ENCODE measurements at regions not wholly inside any gene's neighbourhood (a gene's known extent, or its start where the extent isn't known, plus 50 kb on each side); places are given as distances from the start of the nearest gene placed in this dataset.
"Not testable (repeated sequence)": the region's sequence is repeated elsewhere in the genome, so short reads cannot be mapped to it uniquely, and the experiment has no call there.

DNA sequence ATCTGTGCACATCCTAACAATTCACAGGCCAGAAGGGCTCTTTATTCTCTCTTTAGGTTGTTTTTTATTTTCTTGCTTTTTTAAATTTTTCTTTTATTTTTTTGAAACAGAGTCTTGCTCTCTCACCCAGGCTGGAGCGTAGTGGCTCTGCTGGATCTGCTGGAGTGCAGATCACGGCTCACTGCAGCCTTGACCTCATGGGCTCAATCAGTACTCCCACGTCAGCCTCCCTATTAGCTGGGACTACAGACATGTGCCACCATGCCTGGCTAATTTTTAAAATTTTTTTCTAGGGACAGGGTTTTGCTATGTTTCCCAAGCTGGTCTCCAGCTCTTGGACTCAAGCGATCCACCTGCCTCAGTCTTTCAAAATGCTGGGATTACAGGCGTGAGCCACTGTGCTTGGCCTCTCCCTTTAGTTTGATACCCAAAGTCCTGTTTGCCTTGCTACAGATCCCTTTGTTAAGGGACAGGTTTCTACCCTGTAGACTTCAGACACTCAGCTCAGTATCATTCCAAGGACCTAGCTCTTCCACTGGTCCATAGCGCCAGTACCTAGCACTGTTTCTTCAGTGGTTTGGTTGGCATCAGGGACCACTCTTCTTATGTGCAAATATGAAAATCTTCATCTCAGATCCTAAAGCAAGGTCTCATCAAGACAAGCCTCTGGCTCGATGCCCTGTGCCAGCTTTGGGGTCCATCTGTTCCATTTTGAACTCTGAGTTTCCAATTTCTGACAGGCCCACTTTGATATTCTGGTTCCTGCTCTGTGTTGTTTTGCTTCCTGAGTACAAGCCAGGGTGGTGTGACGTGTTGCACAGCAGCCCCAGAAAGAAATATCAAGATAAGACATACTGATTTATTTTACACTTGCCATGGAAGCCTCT lies 211.7 kb downstream of the FAT3 start:
- DNase-seq (ENCODE audit: low spot score), result no peak

DNA sequence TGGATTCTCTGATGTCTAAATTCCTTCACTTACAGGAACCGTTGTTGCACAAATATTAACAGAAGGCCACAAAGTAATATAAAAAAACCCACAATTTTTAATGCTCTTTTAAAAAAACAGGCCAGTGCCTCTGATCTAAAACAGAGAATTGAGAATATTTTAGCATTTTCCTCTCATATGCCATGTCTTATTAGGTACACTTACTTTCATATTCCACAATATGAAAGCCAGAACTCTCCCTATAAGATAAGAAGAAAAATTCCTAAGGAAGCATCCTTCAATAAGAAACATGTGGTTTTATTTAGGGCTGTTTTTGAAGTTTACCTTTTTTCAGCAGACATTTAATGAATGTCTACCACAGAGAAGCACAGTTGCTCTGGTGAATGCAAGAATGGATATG lies 214.5 kb downstream of the FAT3 start:
- DNase-seq (ENCODE audit: low spot score), result no peak

DNA sequence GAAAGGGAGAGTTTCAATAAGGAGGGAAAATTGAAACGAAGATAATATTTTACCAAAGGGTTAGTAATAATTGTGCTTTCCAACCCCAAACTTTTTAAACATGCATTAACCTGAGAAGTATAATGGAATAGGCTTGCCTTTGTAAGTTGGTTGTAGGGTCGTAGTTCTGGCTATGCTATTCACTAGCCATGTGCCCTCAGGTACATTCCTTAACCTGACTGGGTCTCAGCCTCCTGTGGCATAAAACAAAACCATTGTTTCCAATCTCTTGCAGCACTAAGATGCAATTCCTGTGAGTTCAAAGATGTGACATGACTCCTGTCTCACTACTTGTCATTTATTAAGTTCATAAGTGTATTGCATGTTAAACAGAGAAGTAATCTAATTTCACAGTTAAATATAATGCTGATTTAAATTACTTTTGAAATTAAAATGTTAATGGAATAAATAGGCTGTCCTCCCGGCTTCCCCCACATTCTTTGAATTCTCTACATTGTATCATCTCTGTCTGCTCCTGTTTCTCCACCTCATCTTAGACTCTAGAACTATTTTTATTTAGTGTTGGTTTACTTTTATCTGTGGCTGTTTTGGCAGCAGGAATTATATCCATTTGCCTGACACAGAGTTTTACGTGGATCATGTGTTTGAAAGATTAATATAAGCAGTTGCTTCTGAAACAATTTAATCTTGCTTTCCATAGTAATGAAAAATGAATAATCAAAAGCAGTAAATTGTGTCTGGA lies 216.3 kb downstream of the FAT3 start:
- DNase-seq (ENCODE audit: low spot score), result no peak

DNA sequence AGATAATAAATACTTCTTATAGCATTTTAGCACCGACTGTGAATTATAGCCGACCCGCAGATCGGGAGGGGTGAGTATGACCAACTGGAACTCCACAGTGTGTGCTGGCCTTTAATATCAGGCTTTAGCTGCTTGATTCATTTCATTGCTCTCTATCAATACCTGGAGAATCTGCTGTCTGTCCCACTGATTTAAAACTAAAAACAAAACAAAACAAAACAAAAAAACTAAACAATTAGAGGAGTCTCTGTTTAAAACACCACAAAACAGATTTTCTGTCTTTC lies 216.8 kb downstream of the FAT3 start:
- no peak for DNase-seq (ENCODE audit: low spot score)

DNA sequence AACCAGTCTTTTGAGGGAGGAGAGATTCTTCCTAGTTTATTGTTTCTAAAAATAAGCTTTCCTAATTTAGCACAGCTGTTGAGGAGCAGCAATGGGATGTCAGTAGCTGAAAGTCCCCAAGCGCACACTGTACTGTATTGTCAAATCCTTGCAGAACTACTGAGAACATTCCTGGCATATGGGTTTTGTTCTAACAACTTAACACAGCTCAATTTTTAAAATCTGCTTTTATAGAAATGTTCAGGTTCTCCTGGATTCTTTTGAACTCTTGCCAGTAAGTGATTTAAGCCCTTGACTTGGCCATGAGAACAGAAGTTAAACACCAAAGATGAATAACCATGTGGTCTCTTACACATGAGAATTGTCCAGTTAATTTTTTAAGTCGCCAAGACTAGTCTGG lies 218.6 kb downstream of the FAT3 start:
- DNase-seq (ENCODE audit: low spot score), result no peak

DNA sequence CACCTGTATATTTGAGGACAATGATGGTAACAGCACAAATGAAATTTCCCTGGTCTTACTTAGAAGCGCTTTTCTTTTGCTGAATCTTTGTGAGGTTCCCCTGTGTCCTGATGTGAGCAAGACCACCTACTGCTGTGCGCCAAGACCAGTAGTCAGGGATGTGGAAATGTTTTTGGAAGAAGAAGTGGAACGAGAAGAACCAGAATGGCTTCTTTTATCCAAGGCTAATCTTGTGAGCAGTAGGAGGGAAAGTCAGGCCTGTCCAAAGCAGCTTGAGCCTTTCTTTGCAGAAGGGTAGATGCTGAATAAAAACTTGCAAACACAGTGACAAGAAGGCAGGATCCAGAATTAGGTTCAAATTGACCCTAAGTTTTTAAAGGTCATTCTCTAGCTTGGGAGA lies 223.0 kb downstream of the FAT3 start:
- no peak for DNase-seq (ENCODE audit: low spot score)

DNA sequence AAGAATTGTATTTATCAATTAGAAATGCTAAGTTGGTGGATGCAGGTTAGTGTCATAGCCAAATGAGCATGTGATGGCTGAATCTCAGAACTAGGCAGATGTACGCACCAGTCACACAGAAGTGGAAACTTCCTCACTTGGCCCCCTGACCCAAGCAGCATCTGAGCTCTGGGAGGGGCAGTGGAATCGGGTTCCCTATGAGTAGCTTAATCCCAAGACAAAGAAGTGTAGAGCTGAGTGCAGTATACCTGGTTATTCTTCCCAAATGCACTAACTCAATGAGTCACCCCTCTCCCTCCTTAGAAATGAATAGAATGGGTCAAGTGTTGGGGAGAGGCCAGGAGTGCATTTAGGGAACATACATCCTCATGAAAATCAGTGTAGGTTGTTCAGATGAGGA lies 224.6 kb downstream of the FAT3 start:
- DNase-seq (ENCODE audit: low spot score), result no peak

DNA sequence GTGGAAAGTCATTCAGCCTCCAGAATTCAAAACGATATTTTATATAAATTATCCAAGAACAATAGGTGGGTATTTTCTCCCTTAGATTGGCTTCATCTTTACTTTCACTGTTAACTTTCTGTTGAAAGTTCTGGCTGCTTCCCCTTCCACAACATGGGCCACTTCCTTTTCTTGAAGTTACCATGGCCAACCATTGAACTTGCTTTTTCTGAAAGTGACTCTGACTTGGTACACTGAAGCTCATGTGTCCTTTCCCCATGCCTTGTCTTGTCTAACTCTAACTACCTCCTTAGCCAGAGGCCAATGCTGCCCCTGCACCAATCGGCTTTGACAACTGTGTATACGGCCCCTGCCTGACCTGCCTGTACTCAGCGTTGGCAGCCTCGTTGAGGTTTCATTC lies 225.2 kb downstream of the FAT3 start:
- no peak for DNase-seq (ENCODE audit: low spot score)

DNA sequence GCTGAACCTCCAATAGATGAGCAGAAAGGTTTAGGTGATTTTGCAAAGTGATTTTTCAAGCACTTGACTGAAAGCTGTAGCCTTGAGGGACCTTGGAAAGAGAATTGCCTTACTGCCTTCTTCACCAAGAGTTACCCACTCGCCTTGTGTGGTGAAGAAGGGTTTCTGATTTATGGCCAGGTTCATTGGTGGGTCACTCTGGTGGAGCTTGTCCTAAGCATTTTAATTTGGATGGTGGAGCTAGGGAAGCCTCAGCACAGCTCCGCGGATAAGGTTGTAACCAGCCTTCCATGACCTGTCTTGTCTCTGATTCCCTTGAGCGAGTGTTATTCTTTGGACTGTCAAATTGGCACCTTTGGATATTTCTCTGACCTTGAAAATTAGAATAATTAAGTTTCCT lies 226.4 kb downstream of the FAT3 start:
- DNase-seq (ENCODE audit: low spot score), result no peak

DNA sequence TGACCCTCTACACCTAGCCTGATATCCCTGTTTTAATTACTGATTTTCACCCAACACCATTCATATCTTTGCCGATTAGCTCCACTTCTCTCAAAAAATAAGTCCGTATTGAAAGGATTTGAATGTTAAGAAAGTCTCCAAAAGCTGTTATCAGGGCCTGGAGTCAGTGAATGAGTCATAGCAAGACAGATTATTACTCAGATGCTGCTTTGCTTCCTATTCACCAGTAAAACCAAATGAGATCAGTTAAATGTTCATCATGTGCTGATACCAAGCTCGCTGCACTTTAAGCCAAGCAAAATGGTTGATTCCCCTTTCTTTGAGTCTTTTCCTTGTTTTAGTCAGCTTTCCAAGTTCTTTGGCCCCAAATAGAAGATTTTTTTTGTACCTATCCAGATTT lies 228.4 kb downstream of the FAT3 start:
- DNase-seq (ENCODE audit: low spot score), result peak; percentile 37

DNA sequence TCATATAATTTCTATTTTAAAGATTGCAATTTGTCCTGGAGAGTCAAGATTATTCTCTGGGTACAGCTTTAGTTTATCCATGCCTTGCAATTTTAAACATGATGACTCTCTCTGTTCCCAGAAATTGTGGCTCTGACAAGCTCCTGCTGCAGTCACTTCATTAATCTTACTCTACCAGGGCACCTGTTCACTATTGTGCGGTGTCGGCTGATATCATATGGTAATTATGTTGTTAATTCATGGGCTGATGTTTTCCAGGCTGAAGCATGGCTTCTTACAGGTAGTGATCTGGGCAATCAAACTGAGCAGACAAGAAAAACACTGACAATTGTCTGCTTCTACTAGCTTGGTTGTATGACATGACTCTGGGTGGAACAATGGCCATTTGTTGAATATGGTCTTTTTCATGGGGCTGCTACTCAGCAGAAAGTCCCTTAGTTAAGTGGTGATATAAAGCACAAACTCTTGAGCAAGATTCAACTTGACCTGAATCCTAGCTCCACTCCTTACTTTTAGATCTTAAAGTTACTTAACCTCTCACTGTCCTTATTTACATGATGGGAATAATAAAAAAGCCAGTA lies 230.7 kb downstream of the FAT3 start:
- DNase-seq (ENCODE audit: low spot score), result peak; percentile 19

DNA sequence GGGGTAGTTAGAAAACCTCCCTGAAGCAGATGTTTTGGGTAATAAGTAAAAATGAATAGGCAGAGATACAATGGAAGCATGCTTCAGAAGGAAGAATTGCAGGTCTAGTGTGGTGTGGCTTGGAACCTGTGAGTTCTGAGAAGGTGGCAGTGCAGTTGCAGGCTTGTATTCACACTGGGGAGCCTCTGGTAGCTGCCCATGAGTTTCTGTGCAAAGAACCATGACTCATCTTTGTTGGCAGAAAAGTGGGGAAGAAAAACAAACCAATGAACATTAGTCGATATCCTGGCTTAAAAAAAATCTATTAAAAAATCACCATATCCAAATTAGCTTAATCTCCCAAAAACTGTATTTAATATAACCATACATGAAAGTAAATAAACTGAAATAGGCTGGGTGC lies 232.6 kb downstream of the FAT3 start:
- no peak for DNase-seq (ENCODE audit: low spot score)

DNA sequence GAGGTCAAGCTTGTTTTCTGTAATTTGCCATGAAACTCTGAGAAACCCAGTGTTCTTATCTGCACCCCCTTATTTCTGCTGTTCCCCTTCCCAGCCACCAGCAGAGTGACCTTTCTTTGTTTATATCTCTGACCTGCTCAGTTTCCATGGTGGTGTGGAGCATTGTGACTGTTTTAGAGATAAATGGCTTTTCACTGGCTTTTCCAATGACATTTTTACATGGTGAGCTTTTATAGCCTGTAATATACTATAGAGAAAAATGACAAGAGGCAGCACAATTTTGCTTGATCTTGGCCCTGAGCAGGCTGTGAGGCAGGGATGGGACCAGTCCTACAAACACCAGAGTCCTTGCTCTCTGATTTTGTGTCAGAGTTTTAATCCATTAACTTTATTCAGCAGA lies 233.9 kb downstream of the FAT3 start:
- DNase-seq (ENCODE audit: low spot score), result no peak

DNA sequence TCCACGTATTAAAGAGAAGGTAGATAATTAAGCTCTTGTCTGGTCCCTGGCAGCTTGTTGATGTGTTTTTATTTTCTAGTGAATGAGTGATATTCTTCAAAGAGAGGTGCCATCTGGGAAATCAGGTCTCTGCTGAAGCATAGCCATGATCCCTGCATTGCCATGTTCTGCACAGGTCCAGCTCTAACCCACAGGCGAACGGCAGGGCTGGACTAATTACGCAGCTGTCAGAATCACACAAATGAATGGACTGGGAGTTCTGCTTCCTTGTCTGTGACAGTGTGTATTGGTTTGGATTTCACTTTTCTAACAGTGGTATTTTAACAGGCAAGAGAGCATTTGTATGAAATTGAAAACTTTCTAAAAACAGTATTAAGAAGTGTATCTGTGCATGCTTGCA lies 235.6 kb downstream of the FAT3 start:
- no peak for DNase-seq (ENCODE audit: low spot score)

DNA sequence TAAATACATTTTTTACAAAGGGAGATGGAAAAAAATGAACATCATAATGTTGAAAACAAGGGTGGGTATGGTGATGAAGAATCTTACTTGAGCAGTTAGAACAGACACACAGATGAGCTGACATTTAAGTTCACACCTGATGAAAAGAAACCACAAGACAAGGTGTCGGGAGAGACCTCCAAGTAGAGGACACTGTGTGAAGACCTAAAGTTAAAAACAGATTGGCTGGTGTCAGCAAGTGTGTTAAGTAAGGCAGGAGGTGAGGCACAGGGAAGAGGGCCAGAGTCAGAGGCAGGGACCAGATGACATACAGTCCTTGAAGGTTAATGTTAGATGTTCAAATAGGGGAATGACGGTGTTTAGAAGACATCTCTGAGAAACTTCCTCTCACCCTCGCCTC lies 236.8 kb downstream of the FAT3 start:
- DNase-seq (ENCODE audit: low spot score), result no peak

DNA sequence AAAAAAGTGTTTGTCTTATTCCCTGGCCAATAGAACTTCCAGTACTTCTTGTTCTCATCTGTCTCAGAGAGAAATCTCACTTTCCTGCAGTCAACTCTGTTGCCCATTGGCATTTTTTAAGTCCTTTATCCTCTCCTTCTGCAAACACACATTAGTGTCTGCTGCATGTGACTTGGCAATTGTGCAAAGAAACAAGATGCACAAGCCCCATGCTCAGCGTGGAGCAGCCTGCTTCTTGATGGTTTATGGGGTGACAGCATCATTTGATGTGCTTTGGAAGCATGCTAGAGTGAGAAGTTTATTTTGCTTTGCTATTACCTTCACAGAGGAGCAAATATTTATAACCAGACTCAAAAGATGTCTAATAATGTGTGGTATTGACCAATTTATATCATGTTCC lies 238.2 kb downstream of the FAT3 start:
- no peak for DNase-seq (ENCODE audit: low spot score)

DNA sequence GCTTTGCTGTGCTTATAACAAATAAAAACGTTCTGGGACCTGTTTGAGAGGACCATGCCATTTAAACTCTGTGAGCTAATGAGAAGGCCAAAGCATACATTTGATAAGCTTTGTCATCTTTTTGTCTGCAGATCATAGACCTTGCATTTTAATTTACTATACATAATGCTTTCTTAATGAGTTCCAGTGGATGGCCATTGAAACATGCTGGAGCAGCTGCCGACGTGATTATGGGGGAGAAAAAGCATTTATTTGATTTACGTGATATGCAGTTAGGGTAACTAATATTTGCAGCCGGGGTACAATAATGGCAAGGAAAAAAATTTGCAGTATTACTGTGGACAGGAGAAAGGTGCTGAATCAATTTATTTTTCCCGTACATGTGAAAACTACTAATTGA lies 240.2 kb downstream of the FAT3 start:
- no peak for DNase-seq (ENCODE audit: low spot score)

DNA sequence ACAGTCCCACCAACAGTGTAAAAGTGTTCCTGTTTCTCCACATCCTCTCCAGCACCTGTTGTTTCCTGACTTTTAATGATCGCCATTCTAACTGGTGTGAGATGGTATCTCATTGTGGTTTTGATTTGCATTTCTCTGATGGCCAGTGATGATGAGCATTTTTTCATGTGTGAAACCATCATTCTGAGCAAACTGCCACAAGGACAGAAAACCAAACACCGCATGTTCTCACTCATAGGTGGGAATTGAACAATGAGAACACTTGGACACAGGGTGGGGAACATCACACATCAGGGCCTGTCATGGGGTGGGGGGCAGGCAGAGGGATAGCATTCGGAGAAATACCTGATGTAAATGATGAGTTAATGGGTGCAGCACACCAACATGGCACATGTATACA lies 240.8 kb downstream of the FAT3 start:
- DNase-seq (ENCODE audit: low spot score), result not testable (repeated sequence)

DNA sequence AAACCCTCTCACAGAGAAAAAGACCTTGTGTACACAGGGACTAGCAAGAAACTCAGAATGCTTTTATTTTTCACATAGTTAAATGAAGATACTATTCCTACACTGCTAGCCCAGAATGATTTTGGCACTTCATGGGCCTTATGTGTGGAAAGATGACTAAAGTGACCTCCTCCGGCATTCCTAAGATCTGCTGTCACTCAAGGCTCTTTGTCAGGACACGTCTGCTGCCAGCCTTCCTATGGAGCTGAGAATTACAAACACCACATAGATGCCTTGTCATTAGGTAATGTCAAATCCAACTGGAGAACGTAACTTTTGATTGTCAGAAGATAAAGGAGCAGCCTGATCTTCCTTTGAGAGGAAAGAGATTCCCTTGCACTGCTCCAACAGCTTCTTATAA lies 249.1 kb downstream of the FAT3 start:
- no peak for DNase-seq (ENCODE audit: low spot score)

DNA sequence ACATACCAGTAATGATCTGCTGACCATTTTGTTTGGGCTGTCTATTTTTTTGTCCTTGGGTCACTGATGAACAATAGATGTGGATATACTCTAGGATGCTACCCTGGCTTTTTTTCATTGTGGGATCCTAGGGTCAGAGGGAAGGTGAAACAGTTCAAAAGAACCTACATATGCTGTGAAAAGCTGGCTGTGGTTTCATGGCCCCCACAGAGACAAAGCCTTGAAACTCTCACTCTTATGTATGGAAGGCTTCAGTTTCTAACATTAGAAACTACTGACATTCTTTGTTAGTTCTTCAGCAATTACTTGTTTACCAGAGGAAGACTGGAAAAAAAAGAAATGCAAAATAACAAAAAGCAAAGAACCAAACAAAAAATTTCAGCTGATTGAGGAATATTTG lies 250.7 kb downstream of the FAT3 start:
- DNase-seq (ENCODE audit: low spot score), result no peak

DNA sequence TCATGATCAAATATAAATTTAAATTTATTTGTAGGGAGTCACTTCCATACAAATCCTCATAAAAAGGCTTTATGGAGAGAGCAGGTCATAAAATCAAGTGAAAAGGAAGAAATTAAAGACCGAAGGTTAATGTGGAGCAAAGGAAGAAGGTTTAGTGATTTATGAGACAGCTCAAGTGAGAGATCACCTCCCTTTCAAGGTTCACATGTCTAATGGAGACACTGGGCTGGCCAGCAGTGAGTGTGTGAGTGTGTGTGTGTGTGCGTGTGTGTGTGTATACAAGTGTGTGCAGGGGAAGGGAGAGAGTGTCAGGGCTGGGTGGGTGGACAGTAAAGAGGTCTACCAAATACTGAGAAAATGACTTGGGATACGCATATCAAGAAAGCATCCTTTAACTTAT lies 251.2 kb downstream of the FAT3 start:
- DNase-seq (ENCODE audit: low spot score), result no peak

DNA sequence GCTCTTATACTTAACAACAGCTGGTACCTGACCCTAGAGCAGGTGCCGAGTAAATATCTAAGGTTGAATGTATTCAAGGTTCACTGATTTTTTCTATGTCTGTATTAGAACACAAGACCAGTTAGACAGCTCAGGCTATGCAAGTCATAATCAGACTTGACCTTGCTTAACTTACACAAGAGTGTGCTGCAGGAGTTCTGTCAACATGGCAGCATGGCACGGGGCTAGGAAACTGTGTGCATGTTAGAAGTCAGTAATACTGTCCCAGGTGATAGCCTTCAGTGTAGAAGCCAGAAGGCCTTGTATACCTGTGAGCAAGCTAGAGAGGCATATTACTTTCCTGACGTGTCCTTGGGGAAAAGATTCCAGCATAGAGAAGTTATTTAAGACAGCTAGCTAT lies 253.1 kb downstream of the FAT3 start:
- DNase-seq (ENCODE audit: low spot score), result no peak

DNA sequence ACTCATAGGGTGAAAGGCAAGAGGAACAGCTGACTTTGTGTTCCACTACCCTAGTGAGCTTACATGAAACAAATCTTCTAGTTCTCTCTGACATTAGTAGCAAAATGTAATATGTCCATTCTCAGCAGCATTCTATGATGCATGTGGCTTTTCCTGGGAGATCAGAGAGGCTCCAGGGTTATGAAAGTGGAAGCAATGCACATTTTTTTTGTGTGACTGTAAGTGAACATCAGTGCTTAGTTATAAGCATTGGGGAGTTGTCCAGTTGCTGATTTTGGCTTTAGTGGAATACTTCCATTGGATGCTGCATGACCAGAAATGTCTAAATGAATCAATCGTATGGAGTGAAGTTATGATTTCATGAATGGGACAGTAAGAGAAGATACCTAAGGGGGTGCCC lies 255.9 kb downstream of the FAT3 start:
- DNase-seq (ENCODE audit: low spot score), result no peak

Measured in Ammon's horn (tissue), 1 donor.